Breast epithelium (tissue), 3 donors: ENCODE measurements at regions not wholly inside any gene's neighbourhood (a gene's known extent, or its start where the extent isn't known, plus 50 kb on each side); places are given as distances from the start of the nearest gene placed in this dataset.

Experiments
- POLR2A ChIP-seq: fragments of 450-650 bp; IDR thresholded peaks from one replicate; pipeline ENCODE4 v1.6.1; 2016; ENCODE audit warnings: antibody characterized with exemption, mild to moderate bottlenecking, moderate library complexity
- POLR2AphosphoS5 ChIP-seq, 3 donors: sonication (generic); formaldehyde crosslinking; IDR thresholded peaks; one replicate each; pipeline ENCODE4 v1.6.1; 2017; ENCODE audit warnings: antibody characterized with exemption in 3 of 3
- TF ChIP-seq, protein P1 (sequence below), 3 donors: fragments of 450-650 bp; IDR thresholded peaks; one replicate each; pipeline ENCODE4 v1.5.1; 2016 to 2017; ENCODE audit warnings: antibody characterized with exemption in 3 of 3, mild to moderate bottlenecking in 3 of 3, moderate library complexity in 3 of 3

DNA sequence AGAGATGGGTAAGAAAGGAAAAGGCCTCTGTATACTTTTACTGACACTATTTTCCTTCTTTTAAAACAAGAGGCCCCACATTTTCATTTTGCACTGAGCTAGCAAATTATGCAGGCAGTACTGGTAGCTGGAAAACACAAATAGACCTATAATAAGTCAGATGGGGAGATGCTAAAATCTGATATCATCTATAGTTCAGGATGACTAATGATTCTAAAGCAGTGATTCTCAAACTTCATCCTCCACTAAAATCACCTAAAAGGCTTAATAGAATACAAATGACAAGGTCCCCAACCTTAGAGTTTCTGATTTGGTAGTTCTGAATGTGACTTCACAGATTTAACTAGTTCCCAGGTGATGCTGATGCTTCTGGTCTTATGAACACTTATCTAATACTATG lies 247.3 kb upstream of the DIPK2B start:
- TF ChIP-seq POLR2A, result no peak
- TF ChIP-seq, protein P1, sequence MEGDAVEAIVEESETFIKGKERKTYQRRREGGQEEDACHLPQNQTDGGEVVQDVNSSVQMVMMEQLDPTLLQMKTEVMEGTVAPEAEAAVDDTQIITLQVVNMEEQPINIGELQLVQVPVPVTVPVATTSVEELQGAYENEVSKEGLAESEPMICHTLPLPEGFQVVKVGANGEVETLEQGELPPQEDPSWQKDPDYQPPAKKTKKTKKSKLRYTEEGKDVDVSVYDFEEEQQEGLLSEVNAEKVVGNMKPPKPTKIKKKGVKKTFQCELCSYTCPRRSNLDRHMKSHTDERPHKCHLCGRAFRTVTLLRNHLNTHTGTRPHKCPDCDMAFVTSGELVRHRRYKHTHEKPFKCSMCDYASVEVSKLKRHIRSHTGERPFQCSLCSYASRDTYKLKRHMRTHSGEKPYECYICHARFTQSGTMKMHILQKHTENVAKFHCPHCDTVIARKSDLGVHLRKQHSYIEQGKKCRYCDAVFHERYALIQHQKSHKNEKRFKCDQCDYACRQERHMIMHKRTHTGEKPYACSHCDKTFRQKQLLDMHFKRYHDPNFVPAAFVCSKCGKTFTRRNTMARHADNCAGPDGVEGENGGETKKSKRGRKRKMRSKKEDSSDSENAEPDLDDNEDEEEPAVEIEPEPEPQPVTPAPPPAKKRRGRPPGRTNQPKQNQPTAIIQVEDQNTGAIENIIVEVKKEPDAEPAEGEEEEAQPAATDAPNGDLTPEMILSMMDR (IDR thresholded peaks at IDR 0.05), result no peak
- TF ChIP-seq POLR2AphosphoS5 (IDR thresholded peaks at IDR 0.05), result no peak
